CD4-positive, alpha-beta T cell treated with Interleukin-10 for 1 hour (primary cell): ENCODE measurements at regions not wholly inside any gene's neighbourhood (a gene's known extent, or its start where the extent isn't known, plus 50 kb on each side); places are given as distances from the start of the nearest gene placed in this dataset.

ENCODE experiments used
- DNase-seq: peaks from one replicate; pipeline ENCODE4 v3.0.0-alpha.2; 2020

DNA sequence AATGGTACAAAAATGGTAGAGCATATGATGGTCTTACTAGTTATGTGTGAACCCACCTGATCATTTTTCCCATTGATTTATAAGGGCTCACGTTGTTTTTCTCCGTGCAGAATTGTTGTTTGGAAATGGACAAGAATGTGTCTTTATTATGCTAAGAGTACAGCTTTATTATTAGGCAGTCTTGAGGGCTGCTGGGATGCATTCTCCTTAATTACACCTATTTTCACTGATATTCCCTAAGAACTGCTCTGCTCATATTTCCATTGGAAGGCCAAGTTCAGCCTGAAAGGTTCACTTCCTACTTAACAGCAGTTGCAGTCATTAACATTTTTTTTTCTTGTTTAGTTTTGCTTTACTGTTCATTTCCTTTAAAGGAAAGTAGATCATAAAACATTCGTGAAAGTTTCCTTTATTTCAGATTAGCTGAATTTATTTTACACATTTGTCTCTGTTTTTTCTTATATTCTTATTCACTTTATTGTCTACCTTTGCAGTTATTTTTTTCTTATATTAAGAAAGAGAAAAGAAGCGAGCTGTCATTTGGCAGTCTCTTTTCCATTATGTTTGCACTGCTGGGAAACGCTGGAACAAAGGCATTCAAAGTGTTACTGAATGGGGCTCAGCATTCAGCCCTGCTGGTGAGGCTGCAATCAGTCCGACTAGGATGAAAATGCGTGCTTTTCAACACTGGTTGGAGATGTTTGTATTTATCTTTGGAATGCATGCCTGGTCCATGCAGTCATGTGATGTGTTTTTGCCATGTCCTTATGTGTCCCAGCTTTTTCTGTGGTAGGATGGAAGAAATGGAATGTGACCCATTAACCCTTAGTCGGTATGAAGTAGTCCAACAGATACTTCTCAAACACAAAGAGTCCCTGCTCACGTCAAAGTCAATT, 602.7 kb upstream of the ZNF608 start:
- DNase-seq, result no peak

DNA sequence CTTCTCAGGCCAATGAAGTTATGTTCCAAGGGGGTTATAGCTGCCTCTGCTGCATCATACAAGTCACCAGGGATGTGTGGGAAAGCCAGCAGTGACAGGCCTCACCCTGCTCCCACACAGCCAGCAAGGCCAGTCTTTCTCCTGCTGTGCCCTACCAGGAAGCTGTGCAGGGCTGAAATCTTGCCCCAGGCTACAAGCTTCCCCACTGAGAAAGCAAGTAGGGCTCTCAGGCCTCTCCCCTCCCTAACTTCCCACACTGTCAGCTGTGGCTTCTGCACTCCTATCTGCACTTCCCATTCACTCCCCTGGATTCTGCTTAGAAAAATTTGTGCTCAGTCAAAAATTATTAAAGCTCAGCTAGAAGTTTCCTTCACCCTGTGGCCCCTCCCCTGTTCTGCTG, 611.2 kb upstream of the ZNF608 start:
- no peak for DNase-seq

DNA sequence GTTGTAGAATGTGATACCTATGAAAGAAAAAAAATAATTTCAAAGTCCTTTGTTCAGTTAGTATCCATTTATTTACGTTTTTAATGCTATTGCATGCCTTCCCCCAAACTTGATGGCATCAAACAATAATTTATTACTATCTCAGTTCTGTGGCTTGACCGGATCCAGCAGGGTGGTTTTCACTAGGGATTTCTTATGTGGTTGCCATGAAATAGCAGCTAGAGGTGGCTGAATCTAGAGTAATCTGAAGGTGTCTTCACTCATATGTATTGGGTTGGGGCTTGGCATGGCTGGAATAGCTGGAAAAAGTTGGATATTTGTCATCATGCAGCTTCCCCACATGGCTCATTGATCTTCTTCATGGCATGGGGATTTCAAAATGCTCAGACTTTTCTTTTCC, 619.3 kb upstream of the ZNF608 start:
- no peak for DNase-seq

DNA sequence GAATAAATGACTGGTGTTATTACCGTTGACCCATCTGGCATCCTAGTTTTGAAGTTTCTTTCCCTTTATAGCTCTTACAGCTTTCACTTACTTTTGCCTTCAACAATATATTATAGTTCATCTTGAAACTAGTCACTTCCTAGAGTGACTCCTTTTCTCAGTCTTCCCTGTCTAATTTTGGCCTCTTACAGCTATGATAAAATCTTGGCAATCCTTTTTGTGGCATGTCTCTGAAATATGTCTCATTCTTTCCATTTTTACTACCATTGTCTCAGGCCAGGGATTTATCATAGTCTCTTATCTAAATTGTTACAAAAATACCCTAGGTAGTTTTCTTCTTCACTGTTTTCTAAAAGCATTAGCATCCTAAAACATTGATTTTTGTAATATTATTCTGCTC, 621.3 kb upstream of the ZNF608 start:
- DNase-seq, result no peak

DNA sequence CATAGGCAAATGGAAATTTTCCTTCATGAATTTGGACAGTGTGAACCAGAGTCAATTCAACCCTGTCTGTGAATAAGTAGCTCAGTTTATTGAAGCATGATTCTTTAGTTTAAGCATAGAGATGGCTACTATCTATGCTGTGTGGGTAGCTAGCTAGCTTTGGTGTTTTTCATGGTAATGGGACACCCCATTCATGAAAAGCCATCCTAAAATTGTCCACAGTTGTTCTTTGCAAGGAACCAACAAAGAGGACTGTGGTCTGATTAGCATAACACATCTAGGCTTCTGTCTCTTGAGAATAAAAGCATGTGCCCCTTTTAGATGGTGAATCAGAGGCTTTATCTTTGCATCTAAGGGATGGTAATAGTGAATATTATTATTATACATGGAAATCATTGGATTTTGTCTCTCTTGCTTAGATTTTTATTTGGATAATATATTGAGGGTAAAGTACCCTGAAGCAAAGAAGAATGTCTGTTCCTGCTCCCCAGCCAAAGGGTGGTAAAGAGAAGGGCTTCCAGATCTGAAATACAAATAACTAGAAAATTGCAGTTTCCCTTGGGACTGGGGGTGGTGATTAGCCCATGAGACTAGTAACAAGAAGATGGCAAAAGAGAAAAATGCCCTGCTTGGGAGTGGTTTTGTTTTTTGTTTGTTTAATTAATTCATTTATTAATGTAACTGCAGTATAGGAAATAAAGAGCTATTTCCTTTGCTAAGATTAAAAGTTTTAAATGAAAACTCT, 624.2 kb upstream of the ZNF608 start:
- no peak for DNase-seq

DNA sequence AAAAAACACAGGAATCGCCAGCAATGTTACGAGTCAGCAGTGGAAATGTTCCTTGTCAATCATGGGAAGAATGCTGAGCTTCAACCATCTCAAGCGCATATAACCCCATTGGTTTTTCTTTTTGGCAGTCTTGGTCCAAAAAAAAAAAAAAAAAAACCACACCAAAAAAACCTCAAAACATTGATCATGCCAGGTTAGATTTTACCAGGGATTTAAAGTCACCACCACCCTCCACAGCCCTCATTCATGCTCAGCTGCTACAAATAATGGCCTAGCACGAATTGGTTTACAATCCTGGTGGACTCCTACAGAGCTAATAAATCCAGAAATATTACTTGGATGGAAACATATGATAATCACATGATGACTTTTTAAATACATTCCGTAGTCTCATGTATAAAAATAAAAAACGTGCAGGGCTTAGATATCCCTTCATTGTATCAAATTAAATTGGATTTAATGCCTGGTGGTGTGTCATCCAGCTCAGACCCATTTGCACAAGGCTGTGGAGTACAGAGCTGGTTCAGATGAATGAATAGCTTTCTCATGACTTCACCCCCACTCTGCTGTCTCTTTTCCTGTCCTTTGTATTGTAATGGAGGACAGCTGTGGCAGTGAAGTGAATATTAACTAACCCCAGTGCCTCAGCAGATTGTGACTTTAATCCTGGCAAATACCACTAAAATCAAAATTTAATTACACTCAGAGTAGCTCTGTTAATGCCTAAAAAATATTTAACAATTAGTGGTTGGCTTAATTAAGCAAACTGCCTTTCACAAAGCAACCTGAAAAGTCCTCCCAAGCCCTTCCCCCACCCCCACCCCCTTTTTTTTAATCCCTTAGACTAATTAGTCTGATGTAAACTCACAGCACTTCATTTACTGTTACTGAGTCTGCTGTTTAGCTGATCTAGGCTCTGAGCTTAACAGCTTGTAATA, 626.5 kb upstream of the ZNF608 start:
- DNase-seq, result no peak

DNA sequence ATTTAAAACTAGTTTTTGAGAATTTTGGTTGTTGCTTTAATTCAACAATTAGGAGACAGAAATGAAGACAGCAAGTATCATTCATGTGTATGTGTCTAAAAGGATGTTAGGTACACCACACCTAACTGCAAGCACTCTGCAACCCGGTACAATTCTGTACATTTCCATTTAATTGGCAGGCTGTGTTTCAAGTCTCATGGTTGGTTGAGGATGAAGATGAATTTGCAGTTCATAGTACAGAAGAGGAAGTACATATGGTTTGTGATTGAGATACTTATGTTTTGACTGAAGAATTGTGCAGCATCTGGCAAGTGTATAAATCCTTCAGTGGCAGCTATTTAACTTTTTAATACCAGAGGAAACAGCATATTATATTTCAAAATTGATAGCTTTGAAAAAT, 628.7 kb upstream of the ZNF608 start:
- no peak for DNase-seq

DNA sequence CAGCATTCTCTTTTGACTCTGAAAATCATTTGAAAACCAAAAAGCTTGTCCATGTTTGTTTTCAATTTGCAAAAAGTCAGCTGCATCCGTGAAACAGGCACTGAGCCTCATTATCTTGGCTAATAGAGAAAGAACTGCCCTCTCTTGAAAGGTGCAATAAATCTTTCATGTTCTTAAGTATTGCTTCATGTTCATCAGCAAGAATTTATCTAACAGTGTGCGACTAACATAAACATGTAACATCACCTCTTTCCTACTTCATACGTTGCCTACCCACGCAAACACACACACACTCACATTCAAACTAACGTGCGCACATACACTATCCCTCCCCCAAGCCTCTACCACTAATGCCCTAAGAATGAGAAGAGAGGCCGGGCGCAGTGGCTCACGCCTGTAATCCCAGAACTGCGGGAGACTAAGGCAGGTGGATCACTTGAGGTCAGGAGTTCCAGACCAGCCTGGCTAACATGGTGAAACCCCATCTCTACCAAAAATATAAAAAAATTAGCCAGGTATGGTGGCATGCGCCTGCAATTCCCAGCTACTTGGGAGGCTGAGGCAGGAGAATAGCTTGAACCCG, 629.7 kb upstream of the ZNF608 start:
- no peak for DNase-seq

DNA sequence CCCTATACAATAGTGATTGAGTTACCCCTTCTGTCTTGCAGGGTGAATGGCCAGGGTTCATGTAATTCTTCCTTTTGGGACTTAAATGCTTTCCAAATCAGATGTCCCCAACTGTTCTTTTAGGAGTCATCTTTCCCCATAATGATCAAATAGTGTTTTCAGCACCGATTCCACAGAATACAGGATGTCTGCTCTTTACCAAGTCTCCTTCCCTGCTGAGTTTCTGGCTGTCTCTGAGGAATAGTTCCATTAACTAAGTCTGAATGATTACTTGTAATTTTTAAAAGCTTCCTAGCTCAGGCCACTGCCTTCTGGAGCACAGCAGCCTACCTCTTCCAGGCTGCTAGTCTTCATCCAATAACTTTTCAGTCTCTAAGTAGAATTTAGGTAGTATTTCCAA, 630.7 kb upstream of the ZNF608 start:
- no peak for DNase-seq

DNA sequence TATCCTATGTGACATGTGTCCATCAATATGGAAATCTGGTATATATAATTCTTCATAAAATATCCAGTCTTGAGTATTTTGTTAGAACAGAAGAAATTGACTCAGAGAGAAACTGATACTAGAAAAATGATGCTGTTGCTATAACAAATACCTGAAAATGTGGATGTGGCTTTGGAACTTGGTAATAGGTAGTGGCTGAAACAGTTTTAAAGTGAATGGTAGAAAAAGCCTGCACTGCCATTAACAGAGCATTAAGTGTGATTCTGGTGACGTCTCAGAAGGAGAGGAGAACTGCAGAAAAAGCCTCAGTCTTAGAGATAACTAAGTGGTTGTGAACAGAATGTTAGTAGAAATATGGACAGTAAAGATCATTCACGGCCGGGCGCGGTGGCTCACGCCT, 634.9 kb upstream of the ZNF608 start:
- no peak for DNase-seq

DNA sequence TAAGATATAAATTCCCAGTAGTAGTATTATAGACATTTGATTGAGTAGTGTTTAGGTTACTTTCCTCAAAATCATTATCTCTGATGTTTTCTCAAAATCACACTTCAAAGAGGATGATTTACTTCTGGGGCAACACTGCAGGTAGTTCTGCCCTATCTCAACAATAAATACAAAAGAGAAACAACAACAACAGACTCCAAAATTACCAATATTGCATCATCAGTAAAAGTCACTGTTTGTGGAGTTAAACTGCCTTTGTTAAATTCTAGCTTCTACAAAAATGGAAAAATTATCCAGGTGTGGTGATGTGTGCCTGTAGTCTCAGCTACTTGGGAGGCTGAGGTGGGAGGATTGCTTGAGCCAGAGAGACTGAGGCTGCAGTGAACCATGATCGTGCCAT, 637.6 kb upstream of the ZNF608 start:
- no peak for DNase-seq

DNA sequence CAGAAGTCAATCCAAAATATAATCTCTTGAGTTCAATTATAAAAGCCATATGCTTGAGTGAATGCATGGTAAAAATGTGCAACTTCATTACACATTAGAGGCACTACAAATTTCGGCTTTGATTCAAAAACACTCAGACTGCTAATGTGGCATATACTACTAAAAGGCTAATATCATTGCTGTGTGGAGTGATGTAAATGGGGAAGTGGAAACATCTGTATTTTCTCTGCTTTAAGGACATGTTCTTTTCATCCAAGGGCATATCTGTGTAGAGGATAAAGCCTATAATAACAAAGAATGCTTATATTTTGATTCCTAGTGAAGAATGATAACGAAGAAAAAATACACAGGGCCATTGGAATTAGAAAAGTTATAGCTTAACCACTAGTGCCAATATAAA, 643.9 kb upstream of the ZNF608 start:
- DNase-seq, result no peak

DNA sequence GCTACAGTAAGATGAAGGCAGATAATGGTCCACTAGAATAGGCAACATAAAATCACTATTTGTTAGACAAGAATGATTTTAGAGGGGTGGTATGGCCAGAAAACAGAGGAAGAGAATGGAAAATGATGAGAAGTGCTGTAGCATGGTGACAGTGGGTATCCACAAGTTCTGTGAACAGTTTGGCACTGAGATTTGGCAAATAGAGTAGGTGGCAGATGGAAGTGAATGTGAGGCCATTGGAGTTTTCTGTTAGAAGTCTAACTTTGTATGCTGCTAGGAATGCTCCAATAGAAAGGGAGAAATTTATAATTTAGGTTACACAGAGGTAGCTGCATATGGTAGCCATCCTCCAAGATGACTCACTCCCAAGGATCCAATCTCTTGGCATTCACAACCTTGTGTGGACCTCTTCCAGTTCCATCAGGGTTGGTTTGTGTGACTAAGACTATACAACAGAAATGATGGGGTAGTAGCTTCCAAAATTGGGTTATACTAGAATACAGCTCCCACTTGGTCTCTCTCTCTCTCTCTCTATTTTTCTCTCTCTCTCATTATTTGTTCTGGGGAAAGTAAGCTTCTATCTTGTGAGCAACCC, 646.9 kb upstream of the ZNF608 start:
- no peak for DNase-seq

DNA sequence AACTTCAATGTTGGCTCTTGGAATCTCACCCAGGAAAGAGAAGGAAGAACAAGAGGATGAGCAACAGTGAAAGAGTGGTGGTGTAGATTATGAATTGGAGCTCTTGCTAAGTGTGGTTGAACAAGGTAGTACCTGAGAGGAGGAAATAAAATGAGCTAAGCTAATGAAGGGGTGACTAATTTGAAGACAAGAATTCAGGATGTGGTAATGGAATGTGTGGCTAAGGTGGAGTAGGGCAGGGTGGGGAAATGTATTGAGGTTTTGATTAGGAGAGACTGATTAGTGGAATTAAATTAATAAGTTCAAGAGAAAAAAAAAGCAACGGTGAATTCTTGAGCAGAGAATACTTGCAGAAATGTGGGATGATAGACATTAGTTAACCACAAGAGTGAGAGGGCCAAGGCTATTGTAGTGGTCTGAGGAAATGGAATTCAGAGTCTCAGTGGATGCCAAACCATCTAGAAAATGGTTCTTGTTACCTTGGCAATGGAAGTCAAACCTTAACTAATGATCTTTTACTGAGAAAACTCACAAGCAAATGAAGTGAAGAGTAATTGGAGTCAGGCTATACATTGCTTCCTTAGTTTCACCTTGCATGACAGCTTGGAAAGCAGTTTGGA, 648.3 kb upstream of the ZNF608 start:
- no peak for DNase-seq

DNA sequence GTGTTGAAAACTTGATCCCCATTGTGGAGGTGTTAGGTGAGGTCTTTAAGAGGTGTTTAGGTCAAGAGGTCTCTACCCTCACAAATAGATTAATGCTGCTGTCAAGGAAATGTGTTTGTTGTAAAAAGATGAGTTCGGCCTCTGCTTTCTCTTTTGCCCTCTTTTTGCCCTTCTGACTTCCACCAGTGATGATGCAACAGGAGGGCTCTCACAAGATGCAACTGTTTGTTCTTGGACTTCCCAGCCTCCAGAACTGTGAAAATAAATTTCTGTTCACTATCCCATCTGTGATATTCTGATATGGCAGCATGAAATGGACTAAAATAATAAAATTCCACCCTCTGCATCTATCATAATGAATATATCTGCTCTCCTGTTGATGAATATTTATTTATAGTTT, 650.0 kb upstream of the ZNF608 start:
- no peak for DNase-seq

DNA sequence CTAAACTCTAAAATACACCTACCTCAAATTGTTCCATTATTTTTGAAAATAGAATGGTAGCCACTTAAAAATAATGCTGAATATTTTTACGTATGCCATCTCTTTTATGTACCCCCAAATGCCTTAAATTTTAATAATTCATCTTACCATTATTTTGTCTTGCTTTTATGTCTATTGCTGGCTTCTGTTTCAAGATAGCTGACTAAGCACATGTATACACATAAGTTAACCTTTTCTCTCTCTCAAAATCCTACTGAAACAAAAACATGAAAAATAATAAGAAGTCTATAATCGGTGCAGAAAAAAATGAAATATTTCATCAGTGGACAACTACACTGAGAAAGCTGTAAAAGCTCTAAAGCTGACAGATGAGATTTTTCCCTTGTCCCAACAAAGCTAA, 652.0 kb upstream of the ZNF608 start:
- no peak for DNase-seq

DNA sequence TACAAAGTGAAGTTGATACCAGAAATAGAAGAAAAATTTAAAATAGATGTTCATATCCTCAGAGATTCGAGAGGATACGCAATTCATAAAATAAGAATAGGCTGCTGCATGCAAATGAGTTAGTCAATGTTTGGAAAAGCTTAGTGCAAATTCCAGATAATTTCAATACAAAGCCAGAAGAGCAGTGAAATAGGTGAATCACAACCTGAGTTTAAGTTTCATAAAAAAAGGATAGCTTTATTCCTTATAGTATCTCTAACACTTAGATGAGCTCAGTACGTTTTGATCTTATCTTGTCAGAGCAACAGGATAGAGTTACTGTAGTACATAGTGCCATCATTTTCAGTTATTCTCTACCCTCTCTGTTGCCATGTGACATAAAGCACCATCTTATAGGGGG, 653.4 kb upstream of the ZNF608 start:
- DNase-seq, result no peak

DNA sequence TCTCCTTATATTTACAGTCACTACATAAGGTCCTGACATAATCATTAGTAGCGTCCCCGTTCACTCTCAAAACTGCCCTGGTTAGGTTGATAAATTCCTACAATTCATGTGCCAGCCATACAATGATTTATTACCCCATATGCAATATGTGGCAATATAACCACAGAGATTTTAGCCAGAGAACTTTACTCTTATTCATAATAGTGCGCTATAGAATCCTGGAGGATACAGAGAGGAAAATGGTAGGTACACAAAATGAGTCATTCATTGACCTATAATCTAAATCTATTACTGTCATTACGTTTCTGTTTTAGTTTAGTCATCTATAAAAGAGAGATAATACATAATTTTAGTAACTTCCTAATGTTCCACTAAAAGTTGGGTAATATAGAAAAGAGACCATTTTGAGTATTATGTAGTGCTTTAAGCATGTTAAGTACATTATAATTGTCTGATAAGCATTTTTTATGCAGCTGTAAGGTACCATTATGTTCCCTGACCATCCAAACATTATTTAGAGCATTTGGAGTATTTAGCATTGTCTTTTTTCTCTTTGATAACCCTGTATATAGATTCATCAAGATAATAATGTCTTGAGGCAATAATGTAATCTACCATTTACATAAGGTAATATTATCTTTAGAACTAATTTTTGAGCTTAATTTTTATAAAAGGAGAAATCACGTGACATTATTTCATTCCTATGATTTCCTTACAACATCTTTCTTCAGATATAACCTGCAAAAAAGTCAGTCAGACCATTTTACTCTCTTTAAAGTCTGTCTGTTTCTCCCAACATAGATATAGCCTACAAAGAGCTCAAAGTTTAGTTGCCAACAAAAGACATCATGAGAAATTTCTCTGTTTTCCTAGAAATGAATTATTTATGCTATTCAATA, 655.5 kb upstream of the ZNF608 start:
- no peak for DNase-seq

DNA sequence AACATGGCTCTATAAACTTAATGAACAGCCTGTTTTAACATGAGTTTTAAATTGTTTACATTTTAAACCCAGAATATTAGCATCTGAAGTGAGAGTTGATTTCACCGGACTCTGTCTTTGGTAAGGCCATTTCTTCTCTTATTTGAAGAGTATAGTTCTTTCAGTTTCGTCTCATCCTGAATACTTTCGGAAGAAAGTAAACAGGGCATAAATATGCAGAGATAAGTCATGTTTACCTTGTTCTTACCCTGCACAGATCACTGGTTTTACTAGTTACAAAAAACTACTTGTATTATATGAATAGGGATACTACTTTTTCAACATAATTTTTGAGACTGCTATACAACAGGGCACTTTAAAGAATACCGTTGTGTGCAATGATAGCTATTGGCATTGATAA, 656.3 kb upstream of the ZNF608 start:
- no peak for DNase-seq

DNA sequence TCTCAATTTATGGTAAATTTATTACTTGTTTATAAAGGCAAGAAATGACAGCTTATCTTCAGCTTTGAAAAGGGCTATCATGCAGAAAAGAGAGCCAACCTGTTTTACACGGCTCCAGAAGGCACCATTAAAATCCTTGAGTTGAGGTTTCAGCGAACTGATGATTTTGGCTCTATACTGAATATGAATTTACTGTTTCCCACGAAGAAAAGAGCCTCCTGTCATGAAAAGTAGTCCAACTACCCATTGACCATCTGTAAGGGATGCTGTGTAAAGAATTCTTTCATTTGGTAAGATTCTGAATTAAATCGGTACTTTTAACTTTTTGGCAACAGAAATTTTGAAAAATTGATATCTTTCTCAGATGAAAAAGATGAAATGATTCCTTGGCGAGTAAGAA, 657.6 kb upstream of the ZNF608 start:
- DNase-seq, result no peak
